Amniotic epithelial cell (primary cell): ENCODE measurements at regions not wholly inside any gene's neighbourhood (a gene's known extent, or its start where the extent isn't known, plus 50 kb on each side); places are given as distances from the start of the nearest gene placed in this dataset.
A peak's percentile ranks its signal among the peaks of the same experiment; 100 is the strongest.
"Not testable (repeated sequence)": the region's sequence is repeated elsewhere in the genome, so short reads cannot be mapped to it uniquely, and the experiment has no call there.

ENCODE experiments used
- DNase-seq: peaks from one replicate; pipeline ENCODE4 v3.0.0-alpha.2; 2010; ENCODE audit warnings: low read depth

DNA sequence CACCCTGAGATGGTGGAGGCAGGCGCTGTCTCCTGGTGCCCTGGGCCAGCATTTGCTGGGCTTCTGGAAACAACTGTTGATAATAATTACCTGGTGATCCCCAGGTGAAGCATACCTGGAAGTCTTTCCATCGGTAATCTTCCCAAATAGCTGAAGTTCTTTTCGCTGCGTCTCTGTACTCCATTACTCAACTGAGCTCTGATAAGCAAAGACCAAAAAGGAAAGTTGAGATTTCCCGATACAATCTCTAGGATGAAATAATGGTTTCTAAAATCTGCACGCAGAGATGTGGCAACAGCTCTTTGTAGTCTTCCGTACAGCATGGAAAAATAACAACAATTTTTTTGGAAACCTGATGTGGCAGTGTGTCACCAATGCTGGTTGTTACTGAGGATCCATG lies 226.5 kb downstream of the GATA3 start:
- no peak for DNase-seq

DNA sequence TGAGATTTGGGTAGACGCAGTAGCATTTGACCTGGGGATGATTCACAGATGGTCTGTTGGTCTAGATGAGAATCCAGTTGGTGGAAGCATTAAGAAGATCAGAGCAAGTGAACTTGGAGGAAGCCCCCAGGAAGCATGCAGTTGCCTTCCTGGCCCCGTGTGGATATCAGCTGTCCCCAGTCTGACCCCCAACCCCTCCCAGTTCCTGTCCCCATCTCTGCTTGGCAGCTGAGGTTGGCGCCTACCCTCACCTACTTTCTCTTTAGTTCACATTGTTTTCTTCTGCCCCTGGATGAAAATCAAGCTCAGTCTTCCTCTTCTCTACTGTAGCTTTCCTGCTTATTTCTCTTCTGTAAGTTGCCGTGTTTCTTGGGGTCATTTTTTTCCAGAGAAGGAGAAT lies 227.9 kb downstream of the GATA3 start:
- no peak for DNase-seq

DNA sequence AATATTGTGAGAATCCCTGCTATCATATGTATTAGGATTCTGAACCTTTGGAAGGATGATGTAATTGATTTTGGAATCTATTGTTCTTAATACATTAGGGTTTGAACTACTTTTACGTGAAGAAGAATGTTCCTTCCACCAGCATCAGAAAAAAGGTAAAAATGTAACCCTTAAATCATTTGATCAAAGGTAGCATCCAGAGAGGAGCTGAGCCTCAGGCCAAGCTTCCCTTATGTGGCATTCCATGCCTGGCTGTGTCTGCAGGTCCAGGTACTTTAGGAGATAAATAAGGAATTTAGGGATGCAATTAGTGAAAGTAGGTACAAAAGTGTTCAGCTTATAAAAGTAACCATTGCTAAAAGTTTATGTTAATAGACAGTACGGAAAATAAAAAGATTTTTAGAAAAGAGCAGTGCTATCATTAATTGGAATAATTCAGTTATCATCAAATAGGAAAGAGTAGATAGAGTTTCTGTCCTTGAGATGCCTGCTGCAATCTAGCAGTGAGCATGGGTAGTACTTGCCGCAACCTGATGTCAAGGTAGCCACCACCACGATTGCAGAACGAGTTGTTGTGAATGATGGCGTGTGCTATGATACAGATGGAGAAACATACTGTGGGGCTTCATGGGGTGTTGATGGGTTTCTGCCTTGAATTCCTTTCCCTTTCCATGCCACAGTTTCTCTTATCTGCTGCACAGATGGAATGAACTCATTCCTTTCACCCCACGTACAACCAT lies 228.8 kb downstream of the GATA3 start:
- DNase-seq = no peak

DNA sequence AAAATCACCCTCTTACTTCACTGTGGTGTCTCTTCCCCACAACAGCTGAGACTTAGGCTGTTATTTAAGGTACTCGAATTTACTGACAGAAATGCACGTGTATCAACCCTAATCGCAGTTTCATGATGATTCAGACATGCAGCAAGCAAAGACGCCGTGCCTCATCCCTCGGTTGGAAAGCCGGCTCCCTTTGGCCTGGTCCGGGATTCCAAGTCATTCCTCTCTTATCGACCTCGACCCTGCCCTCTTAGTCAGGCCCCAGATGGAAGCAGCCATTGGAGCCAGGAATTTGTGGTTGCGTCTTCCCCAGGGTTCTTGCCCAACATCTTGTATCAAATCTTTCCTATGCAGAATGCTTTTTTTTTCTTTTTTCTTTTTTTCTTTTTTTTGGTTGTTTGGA lies 229.5 kb downstream of the GATA3 start:
- peak; percentile 98 for DNase-seq

DNA sequence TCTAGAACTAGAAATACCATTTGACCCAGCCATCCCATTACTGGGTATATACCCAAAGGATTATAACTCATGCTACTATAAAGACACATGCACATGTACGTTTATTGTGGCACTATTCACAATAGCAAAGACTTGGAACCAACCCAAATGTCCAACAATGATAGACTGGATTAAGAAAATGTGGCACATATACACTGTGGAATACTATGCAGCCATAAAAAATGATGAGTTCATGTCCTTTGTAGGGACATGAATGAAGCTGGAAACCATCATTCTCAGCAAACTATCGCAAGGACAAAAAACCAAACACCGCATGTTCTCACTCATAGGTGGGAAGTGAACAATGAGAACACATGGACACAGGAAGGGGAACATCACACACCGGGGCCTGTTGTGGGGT lies 231.5 kb downstream of the GATA3 start:
- DNase-seq = not testable (repeated sequence)

DNA sequence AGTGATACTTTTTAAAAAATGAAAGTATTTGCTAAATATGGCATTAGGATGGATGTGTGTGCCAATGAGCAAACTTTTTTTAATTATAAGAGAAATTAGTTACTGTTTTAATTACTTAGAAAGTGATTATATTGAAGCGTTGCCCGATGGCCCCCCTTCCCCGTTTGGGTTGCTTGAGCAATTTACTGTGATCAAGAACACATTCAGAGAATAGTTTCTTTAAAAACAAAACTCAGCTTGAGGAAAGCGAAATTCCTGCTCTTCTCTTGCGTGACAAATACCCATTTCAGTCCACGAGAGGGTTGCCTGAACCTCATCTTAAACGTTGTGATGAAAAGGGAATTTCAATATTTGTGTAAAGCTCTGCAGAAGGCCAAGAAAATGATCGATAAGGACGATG lies 234.1 kb downstream of the GATA3 start:
- DNase-seq = no peak

DNA sequence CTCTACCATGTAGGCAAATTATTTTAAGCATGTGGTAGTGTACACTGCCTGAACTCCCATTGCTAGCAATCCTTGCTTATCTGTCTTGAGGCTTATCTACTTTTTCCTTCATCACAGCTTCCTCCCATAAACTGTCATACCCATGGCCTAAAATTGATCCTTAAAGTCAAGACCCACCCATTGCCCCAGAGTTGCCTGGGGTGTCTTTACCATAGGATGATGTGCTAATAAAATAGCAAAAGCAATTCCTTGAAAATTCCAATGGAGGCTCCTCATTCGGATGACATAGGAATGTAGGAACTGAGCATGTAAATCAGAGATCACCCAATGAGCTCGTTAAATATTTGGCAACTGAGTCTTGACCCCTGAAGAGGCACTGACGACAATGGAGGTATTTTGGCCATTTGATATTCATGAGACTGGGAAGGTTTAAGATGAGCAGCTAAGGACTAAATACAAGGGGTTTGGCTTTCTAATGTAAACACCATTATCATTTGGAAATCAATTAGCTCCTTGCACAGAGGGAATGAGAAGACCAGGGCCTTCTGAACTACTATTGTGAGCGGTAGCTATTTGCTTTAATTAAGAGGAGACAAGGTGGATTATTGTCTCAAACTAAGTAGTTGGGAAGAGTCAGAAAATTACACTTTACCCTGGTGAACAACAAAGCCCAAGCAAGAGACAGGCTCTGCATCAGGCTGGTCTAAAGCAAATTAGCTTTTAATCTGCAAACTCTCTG lies 234.9 kb downstream of the GATA3 start:
- no peak for DNase-seq

DNA sequence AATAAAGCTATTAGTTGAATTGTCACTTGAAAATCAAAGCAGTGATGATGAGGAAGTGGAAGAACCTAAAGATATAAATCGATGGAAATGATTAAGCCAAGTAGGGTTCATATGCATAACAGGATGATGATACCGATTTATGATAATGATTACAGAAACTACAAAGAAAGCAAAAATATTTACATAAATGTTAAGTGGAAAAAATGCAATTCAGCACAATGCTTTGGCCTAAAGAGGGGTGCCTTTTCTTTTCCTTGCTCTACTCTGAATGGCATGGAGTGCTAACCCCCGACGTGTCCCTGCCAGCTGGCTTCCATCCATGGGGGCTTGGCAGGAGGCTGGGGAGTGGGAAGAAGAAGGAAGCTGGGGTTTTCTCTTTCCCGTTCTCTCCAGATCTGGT lies 240.3 kb downstream of the GATA3 start:
- DNase-seq = no peak

DNA sequence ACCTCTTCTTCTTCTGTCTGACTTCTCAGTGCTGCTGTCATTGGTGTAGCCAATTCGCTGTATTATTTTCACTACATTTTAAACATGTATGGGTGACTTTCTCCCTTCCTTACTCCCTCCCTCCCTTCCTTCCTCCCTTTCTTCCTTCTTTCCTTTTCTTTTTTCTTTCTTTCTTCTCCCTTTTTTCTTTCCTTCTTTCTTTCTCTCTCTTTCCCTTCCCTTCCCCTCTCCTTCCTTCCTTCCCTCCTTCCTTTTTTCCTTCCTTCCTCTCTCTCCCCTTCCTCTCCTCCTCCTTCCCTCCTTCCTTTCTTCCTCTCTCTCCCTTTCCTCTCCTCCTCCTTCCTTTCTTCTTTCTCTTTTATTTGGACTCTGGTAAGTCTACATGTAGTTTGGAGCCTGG lies 240.8 kb downstream of the GATA3 start:
- DNase-seq = no peak

DNA sequence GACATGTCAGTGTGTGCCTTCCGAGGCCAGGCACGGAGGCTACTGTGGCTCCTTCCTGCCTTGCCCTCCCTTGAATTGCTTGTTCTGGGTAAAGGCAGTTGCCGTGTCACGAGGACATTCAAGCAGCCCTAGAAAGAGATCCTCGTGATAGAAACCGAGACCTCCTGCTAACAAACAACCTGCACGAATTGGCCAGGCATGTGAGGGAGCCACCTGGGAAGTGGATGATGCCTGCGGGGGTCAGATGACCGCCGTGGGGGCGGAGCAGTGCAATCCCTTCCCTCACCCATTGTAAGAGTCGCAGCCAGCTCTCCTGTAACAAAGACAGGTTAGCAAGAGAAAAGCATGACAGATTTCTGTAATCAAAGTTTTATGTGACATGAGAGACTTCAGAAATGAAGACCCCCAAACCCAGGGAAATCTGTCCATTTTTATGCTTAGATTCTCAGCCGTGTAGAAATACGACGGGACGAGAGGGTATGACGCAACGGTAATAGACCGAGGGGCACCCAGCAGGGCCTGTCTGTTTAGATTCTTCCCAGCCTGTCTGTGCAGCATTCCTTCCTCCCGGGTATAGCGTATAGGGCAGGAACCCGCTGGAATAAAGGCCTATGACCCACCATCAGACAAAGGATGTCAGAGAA lies 241.7 kb downstream of the GATA3 start:
- no peak for DNase-seq

DNA sequence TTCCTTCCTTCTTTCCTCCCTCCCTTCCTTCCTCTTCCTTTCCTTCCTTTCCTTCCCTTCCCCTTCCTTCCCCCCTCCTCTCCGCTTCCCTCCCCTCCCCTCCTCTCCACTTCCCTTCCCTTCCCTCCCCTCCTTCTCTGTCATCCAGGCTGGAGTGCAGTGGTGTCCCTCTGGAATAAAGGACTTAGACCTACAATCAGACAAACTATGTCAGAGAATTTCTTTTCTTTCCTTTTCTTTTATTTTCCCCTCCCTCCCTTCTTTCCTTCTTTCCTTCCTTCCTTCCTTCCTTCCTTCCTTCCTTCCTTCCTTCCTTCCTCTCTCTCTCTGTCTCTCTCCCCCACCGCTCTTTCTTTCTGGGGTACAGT lies 242.2 kb downstream of the GATA3 start:
- no peak for DNase-seq

DNA sequence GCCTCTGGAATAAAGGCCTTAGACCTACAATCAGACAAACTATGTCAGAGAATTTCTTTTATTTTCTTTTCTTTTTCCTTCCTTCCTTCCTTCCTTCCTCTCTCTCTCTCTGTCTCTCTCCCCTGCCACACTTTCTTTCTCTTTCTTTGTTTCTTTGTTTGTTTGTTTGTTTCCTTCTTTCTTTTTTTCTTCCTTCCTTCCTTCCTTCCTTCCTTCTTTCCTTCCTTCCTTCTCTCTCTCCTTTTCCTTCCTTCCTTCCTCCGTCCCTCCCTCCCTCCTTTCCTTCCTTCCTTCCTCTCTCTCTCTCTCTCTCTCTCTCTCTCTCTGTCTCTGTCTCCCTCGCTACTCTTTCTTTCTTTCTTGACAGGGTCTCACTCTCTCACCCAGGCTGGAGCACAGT lies 242.6 kb downstream of the GATA3 start:
- no peak for DNase-seq

DNA sequence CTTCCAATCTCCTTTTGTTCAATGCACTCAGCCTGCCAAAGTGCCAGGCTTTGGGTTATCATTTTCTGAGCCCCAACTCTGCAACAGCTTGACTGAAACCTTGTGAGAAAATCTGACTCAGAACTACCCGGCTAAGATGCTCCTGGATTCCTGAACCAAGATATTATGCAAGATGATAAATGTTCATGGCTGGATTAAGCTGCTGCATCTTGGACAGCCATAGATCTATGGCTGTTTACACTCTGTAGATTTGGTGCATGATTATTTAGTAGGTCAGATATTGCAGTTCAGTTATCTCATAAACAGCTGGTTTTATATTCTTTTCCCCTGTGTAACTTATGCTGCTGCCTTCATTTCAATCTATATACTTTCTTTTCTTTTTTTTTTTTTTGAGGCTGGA lies 243.5 kb downstream of the GATA3 start:
- peak; percentile 99 for DNase-seq

DNA sequence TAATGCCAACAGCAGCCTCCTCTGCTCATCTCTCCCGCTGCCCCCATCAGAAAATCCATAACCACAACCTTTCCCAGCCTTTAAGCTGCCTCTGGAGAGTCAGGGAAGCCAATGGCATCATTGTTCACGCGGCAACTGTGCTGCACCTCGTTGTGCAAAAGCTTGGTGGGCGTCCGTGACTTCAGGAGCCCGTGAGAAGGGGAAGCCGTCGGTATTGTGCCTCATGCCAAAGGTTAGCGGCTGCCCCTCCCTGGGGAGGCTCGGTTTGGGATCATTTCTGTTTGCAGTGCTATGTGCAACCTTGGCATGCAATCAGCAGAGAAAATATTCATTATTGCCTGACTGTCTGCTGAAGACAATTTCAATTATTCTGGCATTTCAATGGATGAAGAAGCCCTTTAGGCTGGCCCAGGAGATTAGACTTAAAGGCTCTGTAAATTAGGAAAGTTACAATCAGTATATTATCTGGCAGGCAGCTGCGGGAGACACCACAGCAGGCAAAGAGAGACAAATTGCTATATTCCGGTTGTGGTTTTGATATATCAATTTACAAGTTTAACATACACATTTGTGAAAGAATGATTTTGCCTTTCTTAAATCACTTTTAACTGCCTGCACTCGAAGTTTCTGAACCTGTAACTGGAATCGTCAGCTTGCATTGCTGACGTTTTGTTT lies 244.5 kb downstream of the GATA3 start:
- no peak for DNase-seq

DNA sequence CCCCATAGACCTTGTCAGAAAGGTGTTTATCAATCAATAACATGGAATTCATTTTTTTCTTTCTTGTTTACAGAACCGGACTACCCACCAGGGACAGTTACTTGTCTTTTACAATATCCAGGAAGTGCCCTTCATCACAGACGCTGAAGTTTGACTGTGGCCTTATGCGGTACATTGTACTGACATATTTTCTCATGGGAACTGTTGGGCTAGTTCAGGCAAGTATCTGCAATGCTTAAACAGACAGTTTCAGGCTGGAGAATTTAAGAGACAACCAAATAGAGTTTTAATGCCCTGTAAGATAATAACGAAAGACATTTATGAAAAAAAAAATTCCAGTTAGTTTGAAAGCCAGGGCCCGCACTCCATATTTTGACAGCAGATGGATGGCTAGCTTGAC lies 246.4 kb downstream of the GATA3 start:
- DNase-seq = no peak

DNA sequence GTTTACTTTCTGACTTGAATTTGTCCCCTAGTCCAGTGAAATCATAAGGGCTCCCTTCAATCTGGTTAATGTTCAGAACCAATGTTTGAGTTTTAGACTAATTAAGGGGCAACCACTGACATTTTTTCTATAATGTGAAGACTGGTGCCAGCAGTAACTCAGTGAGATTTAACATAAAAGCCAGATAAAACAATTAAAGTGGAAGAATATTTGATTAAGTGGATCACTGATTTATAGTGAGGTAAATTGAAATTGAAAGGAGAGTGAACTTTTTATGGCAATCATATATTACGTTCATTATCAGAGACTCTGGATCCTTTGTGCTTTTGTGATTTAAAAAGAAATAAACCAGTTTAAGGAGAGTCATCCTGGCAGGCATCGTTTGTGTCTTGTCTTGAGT lies 246.8 kb downstream of the GATA3 start:
- DNase-seq = no peak

DNA sequence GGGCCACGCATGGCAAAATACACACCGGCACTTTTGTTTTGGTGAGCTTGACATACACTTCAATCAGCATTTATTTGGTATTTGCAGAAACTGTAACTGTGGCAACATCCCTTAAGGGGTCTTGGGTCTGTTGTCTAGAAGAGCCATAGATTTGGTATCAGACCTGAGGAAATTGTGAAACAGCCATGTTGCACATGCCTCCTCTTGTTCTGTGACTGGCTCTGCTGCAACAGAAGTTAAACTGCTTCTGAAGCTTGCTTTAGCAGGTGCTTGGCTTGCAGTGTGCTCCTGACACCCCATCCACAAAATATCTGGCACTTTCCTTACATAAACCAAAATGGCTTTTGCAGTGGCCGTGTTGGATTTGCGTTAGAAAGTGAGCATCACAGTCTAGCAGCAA lies 247.3 kb downstream of the GATA3 start:
- DNase-seq = no peak

DNA sequence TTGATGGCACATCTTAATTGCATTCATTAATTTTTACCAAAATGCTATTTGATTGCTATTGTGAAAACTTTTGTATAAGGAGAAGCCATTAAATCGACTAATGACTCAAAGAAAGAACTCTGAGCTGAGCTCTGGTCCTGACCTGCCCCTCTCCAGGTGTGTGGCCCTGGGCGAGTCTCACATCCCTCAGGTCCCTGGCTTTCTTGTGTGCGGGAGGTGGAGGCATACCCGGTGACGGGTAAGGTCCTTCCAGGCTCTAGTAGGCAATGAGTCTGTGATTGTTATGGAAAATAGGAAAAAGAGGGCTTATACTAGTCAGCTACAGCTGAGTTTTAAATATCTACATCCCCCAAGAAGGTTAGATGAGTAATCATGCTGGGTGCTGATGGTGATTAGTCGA lies 248.1 kb downstream of the GATA3 start:
- no peak for DNase-seq

DNA sequence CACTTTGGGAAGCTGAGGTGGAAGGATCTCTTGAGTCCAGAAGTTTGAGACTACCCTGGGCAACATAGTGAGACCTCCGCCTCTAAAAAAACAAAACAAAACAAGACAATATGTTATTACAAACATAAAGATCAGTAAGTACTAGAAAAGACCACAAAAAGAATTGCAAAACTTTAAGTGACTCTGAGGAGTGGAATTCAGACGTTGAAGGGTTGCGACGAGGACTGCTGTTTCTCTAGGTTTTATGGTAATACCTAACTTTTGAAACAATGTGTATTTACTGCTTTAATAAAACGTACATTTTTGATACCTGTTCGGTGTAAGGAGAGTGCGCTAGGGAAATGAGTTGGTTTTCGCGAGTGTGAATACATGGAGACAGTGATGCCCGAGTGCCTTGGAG lies 250.4 kb downstream of the GATA3 start:
- peak; percentile 73 for DNase-seq

DNA sequence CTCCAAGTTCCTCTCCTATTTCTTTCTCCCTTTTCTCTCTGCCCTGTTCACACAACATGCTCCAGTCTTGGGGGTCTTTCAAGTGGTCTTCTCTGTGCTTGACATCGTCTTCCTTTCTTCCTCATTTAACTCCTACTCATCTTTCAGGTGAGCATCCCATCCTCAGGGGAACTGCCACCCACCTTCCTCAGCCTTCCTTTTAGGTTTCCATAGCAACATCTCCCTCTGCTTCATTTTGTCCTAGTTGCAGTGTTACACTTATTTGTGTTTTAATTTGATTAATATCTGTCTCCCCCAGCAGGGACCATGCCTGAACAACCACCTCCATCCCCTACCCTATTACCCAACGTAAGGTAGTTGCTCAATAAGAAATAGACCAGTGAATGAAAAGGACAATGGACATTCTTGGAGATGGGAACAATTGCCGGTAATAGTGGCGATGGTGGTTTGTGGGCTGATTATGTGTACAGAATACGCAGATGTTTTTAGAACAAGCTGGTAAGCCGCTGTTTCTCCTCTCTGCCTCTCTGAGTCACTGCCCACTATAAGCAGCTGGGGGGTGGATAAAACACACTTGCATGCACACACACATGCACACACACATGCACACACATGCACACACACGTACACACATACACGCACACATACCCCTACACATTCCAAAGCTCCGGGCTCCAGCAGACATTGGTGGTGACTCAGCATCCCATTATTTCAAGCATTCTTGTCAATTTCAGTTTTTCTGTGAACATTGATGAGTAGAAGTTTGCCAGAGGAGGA lies 251.6 kb downstream of the GATA3 start:
- peak; percentile 87 for DNase-seq

DNA sequence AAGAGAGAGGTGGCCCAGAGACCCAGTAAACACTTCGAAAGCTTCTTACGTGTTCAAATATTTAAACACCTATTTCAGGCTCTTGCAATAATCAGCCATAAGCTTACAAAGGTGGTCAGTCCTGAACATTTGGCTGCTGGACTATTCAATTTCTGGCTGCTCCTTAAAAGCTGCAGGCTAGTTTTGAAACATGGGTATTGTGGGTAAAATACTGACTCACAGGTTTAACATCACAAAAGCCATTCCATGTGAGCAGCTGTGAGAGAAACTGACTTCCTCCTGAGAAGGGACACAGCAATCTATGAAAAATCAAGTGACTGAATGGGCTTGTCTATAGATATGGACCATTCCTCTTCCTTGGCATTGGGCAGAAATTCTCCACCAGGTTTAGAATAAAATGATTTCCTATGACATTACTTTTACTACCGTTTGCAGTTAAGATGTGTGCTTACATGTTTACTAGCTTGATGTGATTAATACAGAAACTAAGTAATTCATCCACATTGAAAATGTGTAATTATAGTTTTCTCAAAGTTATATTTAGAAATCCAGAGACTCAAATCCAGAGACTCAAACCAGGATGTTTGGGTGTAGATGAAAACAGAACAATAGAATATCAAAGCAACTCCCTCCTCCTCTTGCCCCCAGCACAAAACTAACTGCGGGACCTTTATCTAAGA lies 252.3 kb downstream of the GATA3 start:
- peak; percentile 63 for DNase-seq

DNA sequence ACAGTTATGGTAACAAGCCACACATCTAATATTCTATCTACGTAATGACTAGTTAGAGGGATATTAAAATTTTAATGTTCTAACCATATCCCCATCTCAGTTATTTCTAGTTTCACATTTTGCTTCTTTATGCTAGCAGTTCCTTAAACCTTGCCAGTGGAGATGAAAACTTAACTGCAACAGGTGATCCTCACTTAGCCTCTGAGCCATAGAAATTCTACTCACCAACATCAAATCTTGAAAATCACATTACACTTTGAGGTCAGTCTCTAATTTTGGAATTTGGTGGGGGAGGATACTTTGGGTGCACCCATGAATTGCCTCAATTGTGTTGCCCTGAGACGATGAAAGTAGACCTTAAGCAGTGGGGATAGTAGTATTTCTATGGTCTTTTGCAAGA lies 256.4 kb downstream of the GATA3 start:
- DNase-seq = no peak
